HepG2 (cell line): ENCODE measurements at regions not wholly inside any gene's neighbourhood (a gene's known extent, or its start where the extent isn't known, plus 50 kb on each side); places are given as distances from the start of the nearest gene placed in this dataset.

Experiments used
- ATAC-seq: fragments of 200-7000 bp; cut with Tn5 transposase; 3 replicates; pipeline ENCODE4 v1.9.1; 2020; ENCODE audit warnings: mild to moderate bottlenecking, moderate library complexity
- BruUV-seq: library from RNA; stranded (reverse); fragments of 400-500 nt; replicated peaks from 2 replicates; lab custom pipeline; 2021; lab: Mats Ljungman, UMichigan
- CTCF ChIA-PET: fragments of 300-600 bp; formaldehyde crosslinking; extraction: SDS; loops from one replicate; lab custom pipeline; 2021; ENCODE audit warnings: low total read pairs, inconsistent platforms, low intra/inter-chr PET ratio; lab: Yijun Ruan, JAX
- POLR2A ChIA-PET: fragments of 350-600 bp; sonication (Branson Sonifier 250); formaldehyde crosslinking; loops from one replicate; lab custom pipeline; 2020; ENCODE audit warnings: antibody characterized with exemption, inconsistent platforms; lab: Yijun Ruan, JAX
- DNase-seq: peaks from one replicate; pipeline ENCODE4 v3.0.0-alpha.2; 2015; ENCODE audit warnings: low spot score
- FAIRE-seq: peaks from 3 replicates; lab custom pipeline; 2011; peaks lifted over from hg19 to GRCh38; lab: Jason Lieb, UNC
- H2AFZ ChIP-seq: one replicate; pipeline ENCODE4 v1.6.1; 2011; ENCODE audit warnings: low read length, inconsistent platforms
- H3K27ac ChIP-seq: fragments of 300-600 bp; 3 replicates; pipeline ENCODE4 v1.8.0; 2011; ENCODE audit warnings: mixed run types, mild to moderate bottlenecking, mixed read lengths, low read length, inconsistent platforms; ENCODE audit not compliant: insufficient read depth; ENCODE audit errors: extremely low read length
- H3K27me3 ChIP-seq, 2 experiments: fragments of 200-600 bp in 1 of 2; 2 replicates in 1 of 2; 3 replicates in 1 of 2; pipeline versions ENCODE4 v1.6.0 to v1.8.0; 2011; ENCODE audit warnings: low read length in 2 of 2, mild to moderate bottlenecking in 2 of 2, moderate library complexity in 2 of 2, inconsistent platforms in 1 of 2; ENCODE audit not compliant: insufficient read depth in 2 of 2, control insufficient read depth in 1 of 2
- H3K36me3 ChIP-seq, 2 experiments: fragments of 200-600 bp in 1 of 2; replicated peaks in 1 of 2; 2 replicates in 1 of 2; 3 replicates in 1 of 2; pipeline versions ENCODE4 v1.5.1 to v1.8.0; 2011; ENCODE audit warnings: low read length in 2 of 2, inconsistent platforms in 1 of 2; ENCODE audit not compliant: insufficient read depth in 2 of 2, control insufficient read depth in 1 of 2
- H3K4me1 ChIP-seq: 2 replicates; pipeline ENCODE4 v1.5.1; 2012; ENCODE audit warnings: low read length, inconsistent platforms; ENCODE audit not compliant: insufficient read depth
- H3K4me2 ChIP-seq: 2 replicates; pipeline ENCODE4 v1.6.0; 2011; ENCODE audit warnings: low read depth, low read length, inconsistent platforms
- H3K4me3 ChIP-seq, 3 experiments: fragments of 200-600 bp in 1 of 3; sonication (generic), shearing (Covaris generic) in 1 of 3; replicated peaks in 1 of 3; 2 replicates each; pipeline ENCODE4 v1.5.1; 2011 to 2016; ENCODE audit warnings: low read length in 3 of 3, inconsistent platforms in 2 of 3, low read depth in 2 of 3, mild to moderate bottlenecking in 2 of 3, control low read depth in 1 of 3, mixed read lengths in 1 of 3; ENCODE audit not compliant: insufficient read depth in 1 of 3
- H3K79me2 ChIP-seq: one replicate; pipeline ENCODE4 v1.6.1; 2011; ENCODE audit warnings: low read length, inconsistent platforms; ENCODE audit not compliant: insufficient read depth
- H3K9ac ChIP-seq: 2 replicates; pipeline ENCODE4 v1.6.0; 2011; ENCODE audit warnings: mild to moderate bottlenecking, low read depth, low read length, inconsistent platforms; ENCODE audit not compliant: insufficient read depth
- H3K9me3 ChIP-seq: 2 replicates; pipeline ENCODE4 v1.5.1; 2012; ENCODE audit warnings: mild to moderate bottlenecking, low read length
- H4K20me1 ChIP-seq: 2 replicates; pipeline ENCODE4 v1.6.0; 2011; ENCODE audit warnings: inconsistent platforms, mild to moderate bottlenecking, low read length, moderate library complexity; ENCODE audit not compliant: insufficient read depth
- AGO2 ChIP-seq: fragments of 200-400 bp; formaldehyde crosslinking; optimal IDR thresholded peaks from 2 replicates; pipeline ENCODE3; 2017; ENCODE audit warnings: mild to moderate bottlenecking, low read depth, low read length, moderate library complexity
- GFI1 ChIP-seq: sonication (generic); formaldehyde crosslinking; IDR thresholded peaks from 2 replicates; pipeline ENCODE4 v1.5.0; 2020; ENCODE audit warnings: missing genetic modification reagents, mild to moderate bottlenecking, borderline replicate concordance
- MEF2D ChIP-seq: sonication (generic); formaldehyde crosslinking; IDR thresholded peaks from 2 replicates; pipeline ENCODE4 v1.5.1; 2020; ENCODE audit warnings: mild to moderate bottlenecking, missing genetic modification reagents
- MXD4 ChIP-seq: IDR thresholded peaks from 2 replicates; pipeline ENCODE4 v1.6.1; 2016; ENCODE audit warnings: mild to moderate bottlenecking, missing biosample characterization, missing genetic modification reagents
- MYC ChIP-seq: sonication (generic); formaldehyde crosslinking; IDR thresholded peaks from 2 replicates; pipeline ENCODE4 v1.9.0; 2021; ENCODE audit warnings: missing genetic modification reagents, borderline replicate concordance
- NCOA2 ChIP-seq: sonication (generic); formaldehyde crosslinking; IDR thresholded peaks from 2 replicates; pipeline ENCODE4 v1.8.0; 2022; ENCODE audit warnings: inconsistent platforms
- POLR2A ChIP-seq, 2 experiments: IDR thresholded peaks; 2 replicates each; pipeline ENCODE4 v1.6.1; 2011; ENCODE audit warnings: low read depth in 2 of 2, low read length in 2 of 2, mild to moderate bottlenecking in 1 of 2, moderate library complexity in 1 of 2; ENCODE audit not compliant: insufficient read depth in 1 of 2
- SPEN ChIP-seq: sonication (generic); formaldehyde crosslinking; IDR thresholded peaks from 2 replicates; pipeline ENCODE4 v1.5.1; 2020; ENCODE audit warnings: low read depth, mild to moderate bottlenecking, missing genetic modification reagents
- ZBTB3 ChIP-seq: sonication (generic); formaldehyde crosslinking; IDR thresholded peaks from 2 replicates; pipeline ENCODE4 v1.4.0; 2020; ENCODE audit warnings: low read depth, mild to moderate bottlenecking, moderate library complexity, missing genetic modification reagents, borderline replicate concordance
- ZNF234 ChIP-seq: sonication (generic); formaldehyde crosslinking; conservative IDR thresholded peaks from 2 replicates; pipeline ENCODE4 v1.5.1; 2020; ENCODE audit warnings: mild to moderate bottlenecking, missing genetic modification reagents
- ZNF253 ChIP-seq: sonication (generic); formaldehyde crosslinking; IDR thresholded peaks from 2 replicates; pipeline ENCODE4 v1.8.0; 2022; ENCODE audit warnings: mild to moderate bottlenecking, missing genetic modification reagents, borderline replicate concordance
- ZNF281 ChIP-seq: sonication (generic); formaldehyde crosslinking; IDR thresholded peaks from 2 replicates; pipeline ENCODE4 v1.4.0; 2020; ENCODE audit warnings: missing genetic modification reagents, borderline replicate concordance
- ZNF331 ChIP-seq: sonication (generic); formaldehyde crosslinking; IDR thresholded peaks from 2 replicates; pipeline ENCODE4 v1.4.0; 2020; ENCODE audit warnings: missing genetic modification reagents
- ZNF33B ChIP-seq: sonication (generic); formaldehyde crosslinking; IDR thresholded peaks from 2 replicates; pipeline ENCODE4 v1.5.1; 2020; ENCODE audit warnings: mild to moderate bottlenecking, missing genetic modification reagents
- ZNF501 ChIP-seq: sonication (generic); formaldehyde crosslinking; IDR thresholded peaks from 2 replicates; pipeline ENCODE4 v1.5.1; 2020; ENCODE audit warnings: mild to moderate bottlenecking, moderate library complexity, missing genetic modification reagents
- ZZZ3 ChIP-seq: sonication (generic); formaldehyde crosslinking; IDR thresholded peaks from 2 replicates; pipeline ENCODE4 v1.4.0; 2020; ENCODE audit warnings: missing genetic modification reagents, mild to moderate bottlenecking, borderline replicate concordance
- WGBS: methylation state at CpG from one replicate; pipeline ENCODE4 v1.1.6; 2017; ENCODE audit warnings: low lambda C conversion rate; 5-methylcytosine and 5-hydroxymethylcytosine counted together
- in situ Hi-C: cut with HindIII; loops from 2 replicates; pipeline ENCODE4 v1.10.0; 2017; ENCODE audit warnings: low pct_unique_long_range_greater_than_20kb; ENCODE audit not compliant: extremely low pct_ligation_motif_present
- intact Hi-C: fragments of 100-400 bp; cut with micrococcal nuclease; formaldehyde crosslinking; loops from one replicate; pipeline ENCODE4 v1.10.0; 2022; ENCODE audit not compliant: unreplicated experiment

DNA sequence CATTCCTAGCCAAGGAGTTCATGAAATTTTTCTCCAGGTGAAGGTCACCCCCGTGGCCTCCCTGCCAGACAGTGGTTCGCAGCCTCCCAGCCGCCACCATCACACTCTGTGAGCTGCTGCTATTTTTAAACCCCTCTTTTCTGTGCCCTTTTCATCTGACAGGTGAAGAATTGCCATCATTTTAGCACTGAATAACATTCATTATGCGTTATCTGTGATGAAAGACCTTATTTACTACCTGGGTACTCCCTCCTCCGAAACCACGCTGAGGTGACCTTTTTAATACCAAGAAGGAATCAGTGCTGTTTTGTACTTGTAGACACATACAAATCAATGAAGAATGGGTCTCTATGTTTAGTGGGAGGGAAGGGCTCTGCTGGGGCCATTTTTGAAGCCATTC lies 148.9 kb upstream of the GPR12 start:
- no peak for DNase-seq
- WGBS, result 39% methylated on average over 5 of the region's 6 CpGs
- Histone ChIP-seq H2AFZ (no peak overlapping the region), H3K4me3 (no peak overlapping the region), H3K4me2 (no peak overlapping the region), H3K4me1 (no peaks in the 10 kb centered on the region), H3K27me3 (peaks cover 6 to 35% of the 10 kb centered on the region in 2 experiments; a peak in 4 of 5 replicates), H3K9ac (no peak overlapping the region), H3K27ac (no peak overlapping the region), H4K20me1 (no peaks in the 10 kb centered on the region), H3K79me2 (no peaks in the 10 kb centered on the region), H3K36me3 (no peaks in the 10 kb centered on the region), H3K9me3 (no peaks in the 10 kb centered on the region)
- no TSS peak for BruUV-seq
- CTCF ChIA-PET, result no interaction called here
- ATAC-seq, result no peak
- POLR2A ChIA-PET, result no interaction called here
- no peak for FAIRE-seq
- in situ Hi-C loops, result no loop called here
- TF ChIP-seq ZNF331 (no peak), ZNF253 (CRISPR knock-in tag) (no peak), NCOA2 (CRISPR knock-in tag) (no peak), MXD4 (no peak)
- intact Hi-C loops, result no loop called here

GRCh38 chr13:26908126-26908525 lies 147.5 kb upstream of the GPR12 start:
- H3K79me2 ChIP-seq, result no peaks in the 10 kb centered on the region
- in situ Hi-C loops, result no loop called here
- no peaks in the 10 kb centered on the region for H4K20me1 ChIP-seq
- no peak overlapping the region for H3K9ac ChIP-seq
- H3K4me1 ChIP-seq, result no peaks in the 10 kb centered on the region
- DNase-seq (no peak), FAIRE-seq (no peak), ATAC-seq (no peak)
- no peak overlapping the region for H3K4me2 ChIP-seq
- intact Hi-C loops, result no loop called here
- WGBS, result 24% methylated on average over 4 of the region's 4 CpGs
- H3K36me3 ChIP-seq, result no peaks in the 10 kb centered on the region
- POLR2A ChIA-PET, result no interaction called here
- H3K27me3 ChIP-seq, result peaks cover 6 to 43% of the 10 kb centered on the region in 2 experiments; a peak in 4 of 5 replicates
- H3K27ac ChIP-seq, result no peak overlapping the region
- no peak overlapping the region for H3K4me3 ChIP-seq
- H3K9me3 ChIP-seq, result no peaks in the 10 kb centered on the region
- BruUV-seq, result no TSS peak
- CTCF ChIA-PET, result no interaction called here
- H2AFZ ChIP-seq, result no peak overlapping the region
- TF ChIP-seq ZBTB3, result no peak
- no peak for TF ChIP-seq ZNF234 (CRISPR knock-in tag)
- no peak for TF ChIP-seq GFI1
- no peak for TF ChIP-seq SPEN (CRISPR knock-in tag)
- TF ChIP-seq ZNF33B (CRISPR knock-in tag), result no peak
- no peak for TF ChIP-seq ZNF281
- TF ChIP-seq ZZZ3 (CRISPR knock-in tag), result no peak
- no peak for TF ChIP-seq MEF2D (CRISPR knock-in tag)
- no peak for TF ChIP-seq POLR2A (IDR thresholded peaks at IDR 0.05; ENCODE audit: insufficient read depth in 1 of 2, low read depth in 2 of 2, low read length in 2 of 2)
- TF ChIP-seq AGO2, result no peak
- TF ChIP-seq ZNF501 (CRISPR knock-in tag), result no peak
- TF ChIP-seq MYC (CRISPR knock-in tag), result no peak
